ENCODE measurements at regions not wholly inside any gene's neighbourhood (a gene's known extent, or its start where the extent isn't known, plus 50 kb on each side); places are given as distances from the start of the nearest gene placed in this dataset.
"Not testable (repeated sequence)": the region's sequence is repeated elsewhere in the genome, so short reads cannot be mapped to it uniquely, and the experiment has no call there.

DNA sequence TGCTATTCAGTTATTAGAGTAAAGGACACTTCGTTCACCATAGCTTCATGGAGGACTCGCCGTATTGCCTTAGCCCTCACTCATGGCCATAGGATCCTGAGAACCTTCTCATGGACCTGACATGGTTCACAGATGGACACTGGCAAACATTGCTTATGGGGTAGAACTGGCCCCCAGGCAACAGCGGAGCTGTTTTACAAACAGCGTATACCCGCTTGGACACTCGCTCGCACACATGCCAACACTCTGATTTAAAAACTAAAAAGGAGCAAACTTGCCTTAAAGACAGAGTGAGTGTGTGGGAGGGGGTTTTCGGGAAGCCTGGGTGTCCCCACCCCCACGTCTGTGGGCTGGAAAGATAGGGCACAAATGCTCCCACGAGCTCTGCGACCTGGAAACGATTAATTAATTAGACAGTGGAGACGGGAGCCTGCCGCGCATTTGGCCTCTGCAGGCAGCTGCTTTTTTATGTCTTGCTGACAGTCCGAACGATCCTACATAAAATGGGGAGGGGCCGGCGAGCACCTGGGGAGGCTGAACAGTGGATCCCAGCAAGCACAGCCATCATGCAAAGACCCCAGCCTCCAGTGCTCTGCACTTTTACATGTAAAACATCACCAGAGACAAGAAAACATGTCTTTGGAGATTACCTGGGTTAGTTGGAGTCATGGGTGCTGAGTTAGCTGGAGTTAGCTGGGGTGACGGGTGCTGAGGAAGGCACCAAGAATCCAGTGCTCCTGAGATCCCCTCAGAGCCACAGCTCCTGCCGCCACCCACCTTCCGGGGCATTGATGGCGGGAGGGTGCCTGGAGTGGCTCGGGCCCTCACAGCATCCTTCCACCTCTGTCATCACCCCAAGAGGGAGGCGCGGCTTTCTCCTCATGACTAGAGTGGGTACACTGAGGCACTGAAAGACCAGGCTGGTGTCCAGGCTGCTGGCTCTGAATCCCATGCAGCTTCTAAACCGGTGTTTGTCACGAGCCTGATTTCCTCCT lies 105.7 kb downstream of the NPIPB11 start:
- not testable (repeated sequence) for H3K9me3 Mint-ChIP-seq; H4K20me1 ChIP-seq (ENCODE audit: insufficient read depth, low read length); H2AFZ ChIP-seq (ENCODE audit: insufficient read depth, low read depth, low read length, poor library complexity, severe bottlenecking); H3K79me2 ChIP-seq (ENCODE audit: insufficient read depth, low read length); H3K4me3 ChIP-seq (replicated peaks in 1 of 3; ENCODE audit: low read depth in 2 of 3, low read length in 3 of 3); H3K27me3 Mint-ChIP-seq (ENCODE audit: low read depth in 3 of 3); H3K27me3 ChIP-seq (ENCODE audit: control insufficient read depth in 2 of 2, insufficient read depth in 2 of 2, low read length in 2 of 2); H3K9ac ChIP-seq (ENCODE audit: insufficient read depth, low read length, poor library complexity, severe bottlenecking); DNase-seq; H3K9me3 ChIP-seq (replicated peaks in 1 of 2; ENCODE audit: control insufficient read depth in 1 of 2, insufficient read depth in 1 of 2, low read length in 2 of 2); H3K4me2 ChIP-seq (replicated peaks; ENCODE audit: extremely low read depth, low read length, poor library complexity, severe bottlenecking)
- intact Hi-C loops (cut with micrococcal nuclease), result loop anchor here in 1 of 2 donors (2.0 kb wide), 1 partner anchor 18 kb away; no protein-coding TSS in a partner anchor
- Mint-ChIP-seq H3K4me3 (peak overlapping the region in 1 of 2 donors; percentile 69), H3K36me3 (peaks cover 27 to 29% of the 10 kb centered on the region in 2 donors), H3K4me1 (peaks cover 24% of the 10 kb centered on the region), H3K27ac (peak overlapping the region; percentile 50 to 94 (median 90))
- Histone ChIP-seq H3K4me1 (ENCODE audit: control insufficient read depth in 1 of 2, insufficient read depth in 2 of 2, low read length in 2 of 2) (peaks cover 27 to 30% of the 10 kb centered on the region in 2 donors), H3K27ac (ENCODE audit: low read depth in 1 of 2, low read length in 2 of 2) (peak overlapping the region; percentile 35 to 71), H3K36me3 (replicated peaks in 1 of 2; ENCODE audit: control insufficient read depth in 1 of 2, insufficient read depth in 2 of 2, low read length in 2 of 2) (peaks cover 9 to 25% of the 10 kb centered on the region in 2 donors)
- WGBS (ENCODE audit: insufficient coverage), result 76% methylated on average over 3 of the region's 29 CpGs

DNA sequence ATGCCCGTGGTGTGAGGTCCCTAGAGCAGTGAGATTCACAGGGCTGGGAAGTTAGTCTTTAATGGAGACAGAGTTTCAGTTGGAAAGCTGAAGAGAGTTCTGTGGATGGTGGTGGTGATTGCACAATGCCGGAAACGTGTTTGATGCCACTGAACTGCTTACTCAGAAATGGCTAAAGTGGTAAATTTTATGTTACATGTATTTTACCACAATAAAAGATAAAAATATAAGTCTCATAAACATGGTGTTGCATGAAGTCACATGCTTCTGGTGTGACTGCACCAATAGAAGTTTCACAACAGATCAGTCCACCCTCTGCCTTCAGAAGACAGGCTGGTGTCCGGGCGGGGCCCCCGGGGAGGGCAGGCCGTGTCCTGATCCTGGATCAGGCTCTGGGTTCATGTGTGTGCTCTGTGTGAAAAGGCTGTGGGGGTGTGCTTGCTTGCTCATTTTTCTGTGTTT lies 106.5 kb downstream of the NPIPB11 start:
- H3K27me3 ChIP-seq (ENCODE audit: control insufficient read depth in 2 of 2, insufficient read depth in 2 of 2, low read length in 2 of 2); H3K4me2 ChIP-seq (replicated peaks; ENCODE audit: extremely low read depth, low read length, poor library complexity, severe bottlenecking); H3K9me3 ChIP-seq (replicated peaks in 1 of 2; ENCODE audit: control insufficient read depth in 1 of 2, insufficient read depth in 1 of 2, low read length in 2 of 2); H3K4me3 ChIP-seq (replicated peaks in 1 of 3; ENCODE audit: low read depth in 2 of 3, low read length in 3 of 3); H3K79me2 ChIP-seq (ENCODE audit: insufficient read depth, low read length); H4K20me1 ChIP-seq (ENCODE audit: insufficient read depth, low read length); H3K27me3 Mint-ChIP-seq (ENCODE audit: low read depth in 3 of 3); H3K9me3 Mint-ChIP-seq; H2AFZ ChIP-seq (ENCODE audit: insufficient read depth, low read depth, low read length, poor library complexity, severe bottlenecking); H3K9ac ChIP-seq (ENCODE audit: insufficient read depth, low read length, poor library complexity, severe bottlenecking): not testable (repeated sequence)
- peaks cover 24% of the 10 kb centered on the region for H3K4me1 Mint-ChIP-seq
- H3K4me1 ChIP-seq (ENCODE audit: control insufficient read depth in 1 of 2, insufficient read depth in 2 of 2, low read length in 2 of 2), result peaks cover 27 to 30% of the 10 kb centered on the region in 2 donors
- H3K36me3 Mint-ChIP-seq, result peaks cover 29 to 31% of the 10 kb centered on the region in 2 donors
- peak; percentile 78 to 89 (median 88) for DNase-seq
- H3K27ac ChIP-seq (ENCODE audit: low read depth in 1 of 2, low read length in 2 of 2), result peak overlapping the region; percentile 35 to 71
- WGBS (ENCODE audit: insufficient coverage), result 0% methylated on average over 1 of the region's 7 CpGs
- peaks cover 9 to 25% of the 10 kb centered on the region in 2 donors for H3K36me3 ChIP-seq (replicated peaks in 1 of 2; ENCODE audit: control insufficient read depth in 1 of 2, insufficient read depth in 2 of 2, low read length in 2 of 2)
- peak overlapping the region; percentile 73 to 94 (median 90) for H3K27ac Mint-ChIP-seq
- intact Hi-C loops (cut with micrococcal nuclease), result loop anchor here in 1 of 2 donors (2.0 kb wide), 1 partner anchor 19 kb away; no protein-coding TSS in a partner anchor
- H3K4me3 Mint-ChIP-seq, result peak overlapping the region in 1 of 2 donors; percentile 69

DNA sequence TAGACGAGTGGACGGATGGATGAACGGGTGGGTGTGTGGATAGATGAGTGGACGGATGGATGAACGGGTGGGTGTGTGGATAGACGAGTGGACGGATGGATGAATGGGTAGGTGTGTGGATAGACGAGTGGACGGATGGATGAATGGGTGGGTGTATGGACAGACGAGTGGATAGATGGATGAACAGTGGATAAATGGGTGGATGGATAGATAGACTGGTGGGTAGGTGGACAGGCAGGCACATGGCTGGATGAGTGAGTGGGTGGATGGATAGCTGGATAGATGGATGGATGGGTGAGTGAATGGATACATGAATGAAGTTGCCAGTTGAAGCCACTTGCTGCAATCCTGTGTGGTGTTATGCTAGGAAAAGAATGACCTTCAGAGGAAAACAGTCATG lies 107.5 kb downstream of the NPIPB11 start:
- H3K4me1 Mint-ChIP-seq, result peaks cover 24% of the 10 kb centered on the region
- H3K79me2 ChIP-seq (ENCODE audit: insufficient read depth, low read length); DNase-seq; H3K27me3 ChIP-seq (ENCODE audit: control insufficient read depth in 2 of 2, insufficient read depth in 2 of 2, low read length in 2 of 2); H3K4me3 Mint-ChIP-seq; H3K9me3 ChIP-seq (replicated peaks in 1 of 2; ENCODE audit: control insufficient read depth in 1 of 2, insufficient read depth in 1 of 2, low read length in 2 of 2); H3K9me3 Mint-ChIP-seq; H2AFZ ChIP-seq (ENCODE audit: insufficient read depth, low read depth, low read length, poor library complexity, severe bottlenecking); intact Hi-C loops (cut with micrococcal nuclease); H4K20me1 ChIP-seq (ENCODE audit: insufficient read depth, low read length); H3K27ac ChIP-seq (ENCODE audit: low read depth in 1 of 2, low read length in 2 of 2); H3K4me2 ChIP-seq (replicated peaks; ENCODE audit: extremely low read depth, low read length, poor library complexity, severe bottlenecking); H3K9ac ChIP-seq (ENCODE audit: insufficient read depth, low read length, poor library complexity, severe bottlenecking); H3K4me3 ChIP-seq (replicated peaks in 1 of 3; ENCODE audit: low read depth in 2 of 3, low read length in 3 of 3); H3K27me3 Mint-ChIP-seq (ENCODE audit: low read depth in 3 of 3): not testable (repeated sequence)
- peaks cover 24 to 26% of the 10 kb centered on the region in 2 donors for H3K36me3 Mint-ChIP-seq
- 100% methylated on average over 7 of the region's 10 CpGs for WGBS (ENCODE audit: insufficient coverage)
- Histone ChIP-seq H3K36me3 (replicated peaks in 1 of 2; ENCODE audit: control insufficient read depth in 1 of 2, insufficient read depth in 2 of 2, low read length in 2 of 2) (peaks cover 9 to 18% of the 10 kb centered on the region in 2 donors), H3K4me1 (ENCODE audit: control insufficient read depth in 1 of 2, insufficient read depth in 2 of 2, low read length in 2 of 2) (peaks cover 27 to 30% of the 10 kb centered on the region in 2 donors)
- H3K27ac Mint-ChIP-seq, result peak overlapping the region in 6 of 7 donors; percentile 35 to 85 (median 82)

DNA sequence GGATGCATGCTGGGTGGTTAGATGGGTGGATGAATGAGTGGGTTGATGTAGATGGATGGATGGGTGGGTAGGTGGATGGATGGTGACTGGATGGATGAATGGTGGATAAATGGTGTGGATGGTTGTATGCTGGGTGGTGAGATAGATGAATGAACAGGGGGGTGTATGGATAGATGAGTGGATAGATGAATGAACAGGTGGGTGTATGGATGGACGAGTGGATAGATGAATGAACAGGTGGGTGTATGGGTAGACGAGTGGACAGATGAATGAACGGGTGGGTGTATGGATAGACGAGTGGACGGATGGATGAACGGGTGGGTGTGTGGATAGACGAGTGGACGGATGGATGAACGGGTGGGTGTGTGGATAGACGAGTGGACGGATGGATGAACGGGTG lies 108.2 kb downstream of the NPIPB11 start:
- H3K79me2 ChIP-seq (ENCODE audit: insufficient read depth, low read length); DNase-seq; H3K9ac ChIP-seq (ENCODE audit: insufficient read depth, low read length, poor library complexity, severe bottlenecking); H3K9me3 ChIP-seq (replicated peaks in 1 of 2; ENCODE audit: control insufficient read depth in 1 of 2, insufficient read depth in 1 of 2, low read length in 2 of 2); H3K4me3 ChIP-seq (replicated peaks in 1 of 3; ENCODE audit: low read depth in 2 of 3, low read length in 3 of 3); H3K4me3 Mint-ChIP-seq; H3K27me3 ChIP-seq (ENCODE audit: control insufficient read depth in 2 of 2, insufficient read depth in 2 of 2, low read length in 2 of 2); H3K27ac ChIP-seq (ENCODE audit: low read depth in 1 of 2, low read length in 2 of 2); H3K9me3 Mint-ChIP-seq; H3K27me3 Mint-ChIP-seq (ENCODE audit: low read depth in 3 of 3); H2AFZ ChIP-seq (ENCODE audit: insufficient read depth, low read depth, low read length, poor library complexity, severe bottlenecking); intact Hi-C loops (cut with micrococcal nuclease); H4K20me1 ChIP-seq (ENCODE audit: insufficient read depth, low read length); H3K4me2 ChIP-seq (replicated peaks; ENCODE audit: extremely low read depth, low read length, poor library complexity, severe bottlenecking): not testable (repeated sequence)
- peak overlapping the region in 1 of 7 donors; percentile 58 for H3K27ac Mint-ChIP-seq
- peaks cover 23% of the 10 kb centered on the region in 2 donors for H3K36me3 Mint-ChIP-seq
- Histone ChIP-seq H3K36me3 (replicated peaks in 1 of 2; ENCODE audit: control insufficient read depth in 1 of 2, insufficient read depth in 2 of 2, low read length in 2 of 2) (peaks cover 6 to 11% of the 10 kb centered on the region in 2 donors), H3K4me1 (ENCODE audit: control insufficient read depth in 1 of 2, insufficient read depth in 2 of 2, low read length in 2 of 2) (peaks cover 27 to 30% of the 10 kb centered on the region in 2 donors)
- peaks cover 24% of the 10 kb centered on the region for H3K4me1 Mint-ChIP-seq
- 97% methylated on average over 2 of the region's 12 CpGs for WGBS (ENCODE audit: insufficient coverage)
